ENCODE measurements at regions not wholly inside any gene's neighbourhood (a gene's known extent, or its start where the extent isn't known, plus 50 kb on each side); places are given as distances from the start of the nearest gene placed in this dataset.

GRCh38 chr5:125463466-125464092, 717.1 kb upstream of the ZNF608 start:
- in situ Hi-C loops (cut with HindIII; ENCODE audit: low pct_unique_long_range_greater_than_20kb, low sequenced_read_pairs): no loop called here
- no peak for DNase-seq (ENCODE audit: low read depth in 1 of 2, low spot score in 1 of 2)
- TF ChIP-seq JUND (IDR thresholded peaks at IDR 0.05; ENCODE audit: low read depth): no peak

- in situ Hi-C loops (cut with HindIII; ENCODE audit: low pct_unique_long_range_greater_than_20kb, low sequenced_read_pairs): no loop called here
- no peak for DNase-seq (ENCODE audit: low read depth in 1 of 2, low spot score in 1 of 2)
- no peak for TF ChIP-seq JUND (IDR thresholded peaks at IDR 0.05; ENCODE audit: low read depth)
These were observed 718.5 kb upstream of the ZNF608 start for GRCh38 chr5:125464847-125465432.

- no peak for DNase-seq (ENCODE audit: low read depth in 1 of 2, low spot score in 1 of 2)
- in situ Hi-C loops (cut with HindIII; ENCODE audit: low pct_unique_long_range_greater_than_20kb, low sequenced_read_pairs): no loop called here
- TF ChIP-seq JUND (IDR thresholded peaks at IDR 0.05; ENCODE audit: low read depth): no peak
These were observed 719.3 kb upstream of the ZNF608 start for GRCh38 chr5:125465703-125466102.

- DNase-seq (ENCODE audit: low read depth in 1 of 2, low spot score in 1 of 2): no peak
- in situ Hi-C loops (cut with HindIII; ENCODE audit: low pct_unique_long_range_greater_than_20kb, low sequenced_read_pairs): no loop called here
- no peak for TF ChIP-seq JUND (IDR thresholded peaks at IDR 0.05; ENCODE audit: low read depth)
These were observed 720.8 kb upstream of the ZNF608 start for GRCh38 chr5:125467222-125467621.

- in situ Hi-C loops (cut with HindIII; ENCODE audit: low pct_unique_long_range_greater_than_20kb, low sequenced_read_pairs): no loop called here
- DNase-seq (ENCODE audit: low read depth in 1 of 2, low spot score in 1 of 2): no peak
- no peak for TF ChIP-seq JUND (IDR thresholded peaks at IDR 0.05; ENCODE audit: low read depth)
These were observed 724.0 kb upstream of the ZNF608 start for GRCh38 chr5:125470280-125470902.

- no peak for DNase-seq (ENCODE audit: low read depth in 1 of 2, low spot score in 1 of 2)
- in situ Hi-C loops (cut with HindIII; ENCODE audit: low pct_unique_long_range_greater_than_20kb, low sequenced_read_pairs): no loop called here
- no peak for TF ChIP-seq JUND (IDR thresholded peaks at IDR 0.05; ENCODE audit: low read depth)
These were observed 730.6 kb upstream of the ZNF608 start for GRCh38 chr5:125476901-125477585.

- TF ChIP-seq JUND (IDR thresholded peaks at IDR 0.05; ENCODE audit: low read depth): peak; percentile 64; the same call in 1 of the 2 replicates
- in situ Hi-C loops (cut with HindIII; ENCODE audit: low pct_unique_long_range_greater_than_20kb, low sequenced_read_pairs): no loop called here
- DNase-seq (ENCODE audit: low read depth in 1 of 2, low spot score in 1 of 2): peak in 1 of 2 experiments; percentile 53
These were observed 731.1 kb upstream of the ZNF608 start for GRCh38 chr5:125477586-125477975.

- TF ChIP-seq JUND (IDR thresholded peaks at IDR 0.05; ENCODE audit: low read depth): 0 out of 2 replicates have a peak, but pooled peaks have one; percentile 26
- in situ Hi-C loops (cut with HindIII; ENCODE audit: low pct_unique_long_range_greater_than_20kb, low sequenced_read_pairs): no loop called here
- DNase-seq (ENCODE audit: low read depth in 1 of 2, low spot score in 1 of 2): peak in 1 of 2 experiments; percentile 98
These were observed 732.2 kb upstream of the ZNF608 start for GRCh38 chr5:125478599-125478998.

GRCh38 chr5:125480911-125481310, 734.5 kb upstream of the ZNF608 start:
- in situ Hi-C loops (cut with HindIII; ENCODE audit: low pct_unique_long_range_greater_than_20kb, low sequenced_read_pairs): no loop called here
- peak in 1 of 2 experiments; percentile 24 for DNase-seq (ENCODE audit: low read depth in 1 of 2, low spot score in 1 of 2)
- no peak for TF ChIP-seq JUND (IDR thresholded peaks at IDR 0.05; ENCODE audit: low read depth)

- DNase-seq (ENCODE audit: low read depth in 1 of 2, low spot score in 1 of 2): peak in 1 of 2 experiments; percentile 87
- in situ Hi-C loops (cut with HindIII; ENCODE audit: low pct_unique_long_range_greater_than_20kb, low sequenced_read_pairs): no loop called here
- TF ChIP-seq JUND (IDR thresholded peaks at IDR 0.05; ENCODE audit: low read depth): peak; percentile 89; the same call in 1 of the 2 replicates
These were observed 735.3 kb upstream of the ZNF608 start for GRCh38 chr5:125481506-125482465.

GRCh38 chr5:125483609-125484008, 737.2 kb upstream of the ZNF608 start:
- TF ChIP-seq JUND (IDR thresholded peaks at IDR 0.05; ENCODE audit: low read depth): no peak
- DNase-seq (ENCODE audit: low read depth in 1 of 2, low spot score in 1 of 2): no peak
- in situ Hi-C loops (cut with HindIII; ENCODE audit: low pct_unique_long_range_greater_than_20kb, low sequenced_read_pairs): no loop called here

- no peak for DNase-seq (ENCODE audit: low read depth in 1 of 2, low spot score in 1 of 2)
- TF ChIP-seq JUND (IDR thresholded peaks at IDR 0.05; ENCODE audit: low read depth): no peak
- in situ Hi-C loops (cut with HindIII; ENCODE audit: low pct_unique_long_range_greater_than_20kb, low sequenced_read_pairs): no loop called here
These were observed 737.9 kb upstream of the ZNF608 start for GRCh38 chr5:125484272-125484741.
